ENCODE measurements at regions not wholly inside any gene's neighbourhood (a gene's known extent, or its start where the extent isn't known, plus 50 kb on each side); places are given as distances from the start of the nearest gene placed in this dataset.

GRCh38 chr3:70476174-70476573 lies 163.7 kb upstream of the MDFIC2 start:
- H3K27me3 ChIP-seq (ENCODE audit: control insufficient read depth in 4 of 4, insufficient read depth in 4 of 4, low read length in 3 of 4), result no peaks in the 10 kb centered on the region
- H3K36me3 ChIP-seq (ENCODE audit: control insufficient read depth in 4 of 4, insufficient read depth in 3 of 4, low read depth in 1 of 4, low read length in 3 of 4), result no peaks in the 10 kb centered on the region
- WGBS, result 82% methylated on average over 2 of the region's 2 CpGs
- no peak overlapping the region for H3K4me3 ChIP-seq (ENCODE audit: low read depth in 1 of 3, low read length in 3 of 3)
- TF ChIP-seq HNF4A (conservative IDR thresholded peaks at IDR 0.05), result no peak
- no peak for TF ChIP-seq HNF4G (IDR thresholded peaks at IDR 0.05)
- no peak for TF ChIP-seq YY1 (IDR thresholded peaks at IDR 0.05)
- no peak for TF ChIP-seq EGR1 (IDR thresholded peaks at IDR 0.05; ENCODE audit: low read depth in 2 of 2)
- no peak for TF ChIP-seq MAX (IDR thresholded peaks at IDR 0.05)
- TF ChIP-seq NR2F2 (IDR thresholded peaks at IDR 0.05), result no peak
- TF ChIP-seq TAF1 (conservative IDR thresholded peaks at IDR 0.05), result no peak
- TF ChIP-seq GABPA (IDR thresholded peaks at IDR 0.05 in 1 of 2, conservative IDR thresholded peaks at IDR 0.05 in 1 of 2), result no peak
- no peaks in the 10 kb centered on the region for H3K4me1 ChIP-seq (ENCODE audit: control insufficient read depth in 4 of 4, insufficient read depth in 4 of 4, low read length in 3 of 4)
- no peak overlapping the region for H3K27ac ChIP-seq (ENCODE audit: low read depth in 1 of 2, low read length in 2 of 2)
- DNase-seq (ENCODE audit: low spot score), result no peak
- H3K9ac ChIP-seq (ENCODE audit: low read depth in 1 of 2, low read length in 2 of 2), result no peak overlapping the region
- H3K9me3 ChIP-seq (ENCODE audit: control insufficient read depth in 4 of 4, low read length in 3 of 4), result peaks cover 0 to 3% (median 0%) of the 10 kb centered on the region in 4 donors

GRCh38 chr3:70471464-70472342 lies 159.3 kb upstream of the MDFIC2 start:
- TF ChIP-seq FOXA1 (IDR thresholded peaks at IDR 0.05), result no peak
- no peak for TF ChIP-seq ATF3 (IDR thresholded peaks at IDR 0.05)
- no peak for TF ChIP-seq CTCF (IDR thresholded peaks at IDR 0.05; ENCODE audit: low read depth, low read length, missing input control)
- TF ChIP-seq FOXA2 (IDR thresholded peaks at IDR 0.05), result no peak
- no peak for TF ChIP-seq HNF4A (conservative IDR thresholded peaks at IDR 0.05)
- TF ChIP-seq GABPA (IDR thresholded peaks at IDR 0.05 in 1 of 2, conservative IDR thresholded peaks at IDR 0.05 in 1 of 2), result no peak
- TF ChIP-seq TAF1 (conservative IDR thresholded peaks at IDR 0.05), result no peak
- TF ChIP-seq REST (IDR thresholded peaks at IDR 0.05), result no peak
- no peak for TF ChIP-seq YY1 (IDR thresholded peaks at IDR 0.05)
- TF ChIP-seq HNF4G (IDR thresholded peaks at IDR 0.05), result no peak
- TF ChIP-seq JUND (IDR thresholded peaks at IDR 0.05), result no peak
- no peak for TF ChIP-seq MAX (IDR thresholded peaks at IDR 0.05)
- TF ChIP-seq EGR1 (IDR thresholded peaks at IDR 0.05; ENCODE audit: low read depth in 2 of 2), result no peak
- no peak for TF ChIP-seq RXRA (IDR thresholded peaks at IDR 0.05)
- TF ChIP-seq SP1 (IDR thresholded peaks at IDR 0.05), result no peak
- TF ChIP-seq NR2F2 (IDR thresholded peaks at IDR 0.05), result no peak
- no peak for TF ChIP-seq ZBTB33 (IDR thresholded peaks at IDR 0.05)
- H3K9me3 ChIP-seq (ENCODE audit: control insufficient read depth in 4 of 4, low read length in 3 of 4), result peaks cover 0 to 3% (median 0%) of the 10 kb centered on the region in 4 donors
- H3K4me3 ChIP-seq (ENCODE audit: low read depth in 1 of 3, low read length in 3 of 3), result no peak overlapping the region
- WGBS, result 88% methylated on average over 4 of the region's 4 CpGs
- no peak overlapping the region for H3K27ac ChIP-seq (ENCODE audit: low read depth in 1 of 2, low read length in 2 of 2)
- H3K9ac ChIP-seq (ENCODE audit: low read depth in 1 of 2, low read length in 2 of 2), result no peak overlapping the region
- DNase-seq (ENCODE audit: low spot score), result no peak
- no peaks in the 10 kb centered on the region for H3K4me1 ChIP-seq (ENCODE audit: control insufficient read depth in 4 of 4, insufficient read depth in 4 of 4, low read length in 3 of 4)
- H3K27me3 ChIP-seq (ENCODE audit: control insufficient read depth in 4 of 4, insufficient read depth in 4 of 4, low read length in 3 of 4), result no peaks in the 10 kb centered on the region
- H3K36me3 ChIP-seq (ENCODE audit: control insufficient read depth in 4 of 4, insufficient read depth in 3 of 4, low read depth in 1 of 4, low read length in 3 of 4), result no peaks in the 10 kb centered on the region

All from liver (tissue), 8 donors.